Calu3 (cell line): ENCODE measurements at regions not wholly inside any gene's neighbourhood (a gene's known extent, or its start where the extent isn't known, plus 50 kb on each side); places are given as distances from the start of the nearest gene placed in this dataset.

Experiments used
- BruUV-seq: library from RNA; stranded (reverse); fragments of 400-500 nt; replicated peaks from 2 replicates; lab custom pipeline; 2021; lab: Mats Ljungman, UMichigan
- CTCF ChIA-PET: fragments of 300-600 bp; sonication (Branson Sonifier 250); formaldehyde crosslinking; loops from one replicate; lab custom pipeline; 2022; ENCODE audit warnings: antibody characterized with exemption; lab: Charles Lee
- DNase-seq: peaks from one replicate; pipeline ENCODE4 v3.0.0; 2022
- H3K27ac Mint-ChIP-seq: one replicate; pipeline ENCODE4 v1.8.0; 2022; ENCODE audit warnings: mixed read lengths; ENCODE audit not compliant: unreplicated experiment
- H3K27me3 Mint-ChIP-seq: one replicate; pipeline ENCODE4 v1.8.0; 2022; ENCODE audit warnings: mixed read lengths; ENCODE audit not compliant: unreplicated experiment
- H3K36me3 Mint-ChIP-seq: one replicate; pipeline ENCODE4 v1.8.0; 2022; ENCODE audit warnings: mild to moderate bottlenecking, moderate library complexity, mixed read lengths; ENCODE audit not compliant: insufficient read depth, unreplicated experiment
- H3K4me1 Mint-ChIP-seq: one replicate; pipeline ENCODE4 v1.8.0; 2022; ENCODE audit warnings: mild to moderate bottlenecking, low read depth, mixed read lengths; ENCODE audit not compliant: unreplicated experiment
- H3K4me3 Mint-ChIP-seq: one replicate; pipeline ENCODE4 v1.8.0; 2022; ENCODE audit warnings: mild to moderate bottlenecking, low read depth, moderate library complexity, mixed read lengths; ENCODE audit not compliant: unreplicated experiment
- H3K9me3 Mint-ChIP-seq: one replicate; pipeline ENCODE4 v1.8.0; 2022; ENCODE audit warnings: low read depth, mixed read lengths; ENCODE audit not compliant: unreplicated experiment
- CTCF ChIP-seq: fragments of 200-600 bp; IDR thresholded peaks from one replicate; pipeline ENCODE4 v1.8.0; 2022; ENCODE audit warnings: antibody characterized with exemption; ENCODE audit not compliant: unreplicated experiment
- intact Hi-C: fragments of 100-400 bp; cut with micrococcal nuclease; formaldehyde crosslinking; loops from one replicate; pipeline ENCODE4 v1.10.0; 2022; ENCODE audit not compliant: unreplicated experiment

- Mint-ChIP-seq H3K27ac (no peak overlapping the region), H3K9me3 (peaks cover 18% of the 10 kb centered on the region), H3K36me3 (no peaks in the 10 kb centered on the region), H3K4me1 (no peaks in the 10 kb centered on the region), H3K27me3 (no peaks in the 10 kb centered on the region), H3K4me3 (no peak overlapping the region)
- no peak for TF ChIP-seq CTCF
- no peak for DNase-seq
- intact Hi-C loops = no loop called here
- no TSS peak for BruUV-seq
- CTCF ChIA-PET = no interaction called here
Measured at GRCh38 chr2:5401115-5401657, 291.0 kb upstream of the SOX11 start.

- CTCF ChIA-PET = no interaction called here
- intact Hi-C loops = no loop called here
- TF ChIP-seq CTCF = no peak
- no peak overlapping the region for H3K27ac Mint-ChIP-seq
- H3K4me3 Mint-ChIP-seq = no peak overlapping the region
- H3K4me1 Mint-ChIP-seq = no peaks in the 10 kb centered on the region
- no TSS peak for BruUV-seq
- H3K9me3 Mint-ChIP-seq = peaks cover 12% of the 10 kb centered on the region
- no peaks in the 10 kb centered on the region for H3K36me3 Mint-ChIP-seq
- no peak for DNase-seq
- no peaks in the 10 kb centered on the region for H3K27me3 Mint-ChIP-seq
Measured at GRCh38 chr2:5403392-5403791, 288.8 kb upstream of the SOX11 start.

GRCh38 chr2:5409898-5410381, 282.2 kb upstream of the SOX11 start:
- intact Hi-C loops = no loop called here
- Mint-ChIP-seq H3K9me3 (peaks cover 6% of the 10 kb centered on the region), H3K4me3 (no peak overlapping the region), H3K4me1 (no peaks in the 10 kb centered on the region), H3K27me3 (no peaks in the 10 kb centered on the region), H3K27ac (no peak overlapping the region), H3K36me3 (no peaks in the 10 kb centered on the region)
- BruUV-seq = no TSS peak
- no peak for DNase-seq
- no peak for TF ChIP-seq CTCF
- CTCF ChIA-PET = no interaction called here

GRCh38 chr2:5410991-5411700, 281.0 kb upstream of the SOX11 start:
- CTCF ChIA-PET = no interaction called here
- no peak for TF ChIP-seq CTCF
- Mint-ChIP-seq H3K4me1 (no peaks in the 10 kb centered on the region), H3K27me3 (no peaks in the 10 kb centered on the region), H3K36me3 (no peaks in the 10 kb centered on the region), H3K9me3 (peaks cover 6% of the 10 kb centered on the region), H3K27ac (no peak overlapping the region), H3K4me3 (no peak overlapping the region)
- no peak for DNase-seq
- no TSS peak for BruUV-seq
- intact Hi-C loops = no loop called here
